Pancreas (tissue), 10 donors: ENCODE measurements at regions not wholly inside any gene's neighbourhood (a gene's known extent, or its start where the extent isn't known, plus 50 kb on each side); places are given as distances from the start of the nearest gene placed in this dataset.
A peak's percentile ranks its signal among the peaks of the same experiment; 100 is the strongest.

Source experiments
- ATAC-seq, 4 donors: fragments of 200-7000 bp; cut with Tn5 transposase; one replicate each; pipeline versions ENCODE4 v1.8.0 to v1.9.1; 2020; ENCODE audit warnings: mild to moderate bottlenecking in 4 of 4, moderate library complexity in 4 of 4
- DNase-seq, 6 donors: peaks; one replicate each; pipeline ENCODE4 v3.0.0-alpha.2; 2020
- FAIRE-seq: peaks from 2 replicates; lab custom pipeline; 2012; peaks lifted over from hg19 to GRCh38; lab: Jason Lieb, UNC
- H3K27ac ChIP-seq, 4 donors: fragments of 200-600 bp; sonication (generic); 1 replicate in 3 of 4; 2 replicates in 1 of 4; pipeline versions ENCODE4 v1.5.0 to v1.8.0; 2020
- H3K27me3 ChIP-seq, 4 donors: fragments of 200-600 bp; one replicate each; pipeline ENCODE4 v1.8.0; 2021
- H3K36me3 ChIP-seq, 3 donors: fragments of 200-600 bp; sonication (generic) in 1 of 3; one replicate each; pipeline versions ENCODE4 v1.5.0 to v1.8.0; 2020 to 2021
- H3K4me1 ChIP-seq, 3 donors: fragments of 200-600 bp; one replicate each; pipeline ENCODE4 v1.8.0; 2021
- H3K4me3 ChIP-seq, 4 donors: fragments of 200-600 bp; sonication (generic) in 2 of 4; one replicate each; pipeline versions ENCODE4 v1.5.0 to v1.8.0; 2020 to 2021
- H3K9me3 ChIP-seq, 4 donors: fragments of 200-600 bp; one replicate each; pipeline ENCODE4 v1.8.0; 2021
- WGBS, 2 donors: extraction: QIAGEN DNeasy Blood & Tissue Kit; methylation state at CpG; one replicate each; pipeline ENCODE4 v1.1.7; 2013; 5-methylcytosine and 5-hydroxymethylcytosine counted together
- intact Hi-C, 3 donors: fragments of 100-400 bp; cut with DNase I; formaldehyde crosslinking; loops; one replicate each; pipeline versions ENCODE4 v1.11.1 to v1.14.2; 2022
- TF ChIP-seq, protein P1 (sequence below), 4 donors: fragments of 200-600 bp; sonication (generic) in 3 of 4; IDR thresholded peaks; one replicate each; pipeline versions ENCODE4 v1.5.0 to v1.8.0; 2021; ENCODE audit warnings: antibody characterized with exemption in 4 of 4
- donor health status: healthy with polysubstance abuse.
- donor health status: DM: no; HTN: no; CAD: no; lungs with moderate emphysema.
- donor health status: DM: no; HTN: no; CAD: no.
- donor health status: control.
- donor health status: control.
- donor health status: Bipolar disorder and iron deficiency.
- donor health status: DM: yes; HTN: yes; CAD: no.
- donor health status: DM: no; HTN: no; CAD: no.
- donor health status: DM: no; HTN: no; CAD: no.
- donor health status: DM: yes; HTN: yes; CAD: no.

DNA sequence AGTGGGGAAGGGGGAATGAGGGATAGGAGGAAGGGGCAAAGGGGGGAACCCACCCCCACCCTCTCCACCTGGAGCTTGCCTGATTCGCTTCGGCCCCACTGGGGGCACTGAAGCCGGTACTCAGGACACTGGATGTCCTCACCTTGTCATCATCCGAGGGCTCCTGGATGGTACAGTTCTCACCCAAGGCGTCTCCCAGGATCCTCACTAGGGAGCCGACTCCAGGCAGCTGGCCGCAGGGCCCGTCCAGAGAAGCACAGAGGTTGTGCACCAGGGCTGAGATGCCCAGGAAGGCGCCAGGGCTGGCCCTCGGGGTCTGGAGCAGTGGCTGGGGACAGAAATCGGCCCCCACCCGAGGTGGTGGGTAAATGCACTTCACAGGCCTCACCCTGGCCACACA is 92.3 kb downstream of the LITAF start:
- intact Hi-C loops, result no loop called here

DNA sequence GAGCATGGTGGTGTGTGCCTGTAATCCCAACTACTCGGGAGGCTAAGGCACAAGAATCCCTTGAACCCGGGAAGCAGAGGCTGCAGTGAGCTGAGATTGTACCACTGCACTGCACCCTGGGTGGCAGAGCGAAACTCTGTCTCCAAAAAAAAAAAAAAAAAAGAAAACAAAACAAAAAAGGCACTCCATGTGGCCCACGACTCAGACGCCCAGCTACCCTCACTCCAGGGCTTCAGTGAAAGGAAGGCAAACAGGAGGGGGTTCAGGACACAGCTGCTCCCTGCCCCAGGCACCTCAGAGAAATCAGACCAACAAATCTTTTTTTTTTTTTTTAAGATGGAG is 91.7 kb downstream of the LITAF start:
- Histone ChIP-seq H3K36me3 (no peaks in the 10 kb centered on the region), H3K27me3 (no peaks in the 10 kb centered on the region), H3K27ac (peak overlapping the region in 3 of 4 donors; percentile 17 to 55 (median 34)), H3K9me3 (no peaks in the 10 kb centered on the region), H3K4me1 (peaks cover 13 to 25% (median 19%) of the 10 kb centered on the region in 3 donors), H3K4me3 (no peak overlapping the region)
- WGBS, 2 donors, result 80 to 82% methylated on average over 5 of the region's 5 CpGs
- no peak for FAIRE-seq
- TF ChIP-seq, protein P1, sequence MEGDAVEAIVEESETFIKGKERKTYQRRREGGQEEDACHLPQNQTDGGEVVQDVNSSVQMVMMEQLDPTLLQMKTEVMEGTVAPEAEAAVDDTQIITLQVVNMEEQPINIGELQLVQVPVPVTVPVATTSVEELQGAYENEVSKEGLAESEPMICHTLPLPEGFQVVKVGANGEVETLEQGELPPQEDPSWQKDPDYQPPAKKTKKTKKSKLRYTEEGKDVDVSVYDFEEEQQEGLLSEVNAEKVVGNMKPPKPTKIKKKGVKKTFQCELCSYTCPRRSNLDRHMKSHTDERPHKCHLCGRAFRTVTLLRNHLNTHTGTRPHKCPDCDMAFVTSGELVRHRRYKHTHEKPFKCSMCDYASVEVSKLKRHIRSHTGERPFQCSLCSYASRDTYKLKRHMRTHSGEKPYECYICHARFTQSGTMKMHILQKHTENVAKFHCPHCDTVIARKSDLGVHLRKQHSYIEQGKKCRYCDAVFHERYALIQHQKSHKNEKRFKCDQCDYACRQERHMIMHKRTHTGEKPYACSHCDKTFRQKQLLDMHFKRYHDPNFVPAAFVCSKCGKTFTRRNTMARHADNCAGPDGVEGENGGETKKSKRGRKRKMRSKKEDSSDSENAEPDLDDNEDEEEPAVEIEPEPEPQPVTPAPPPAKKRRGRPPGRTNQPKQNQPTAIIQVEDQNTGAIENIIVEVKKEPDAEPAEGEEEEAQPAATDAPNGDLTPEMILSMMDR (IDR thresholded peaks at IDR 0.05), result no peak
- no peak for DNase-seq
- intact Hi-C loops, result no loop called here
- ATAC-seq, result no peak

More for the DNA sequence above, 92.3 kb downstream of the LITAF start:
- H3K4me3 ChIP-seq, result no peak overlapping the region
- FAIRE-seq, result no peak
- H3K4me1 ChIP-seq, result peaks cover 13 to 25% (median 19%) of the 10 kb centered on the region in 3 donors
- H3K9me3 ChIP-seq, result no peaks in the 10 kb centered on the region
- peak overlapping the region in 1 of 4 donors; percentile 34 for H3K27ac ChIP-seq
- no peak for DNase-seq
- 87 to 95% methylated on average over 12 of the region's 12 CpGs for WGBS, 2 donors
- TF ChIP-seq, protein P1 (IDR thresholded peaks at IDR 0.05), result no peak
- no peak for ATAC-seq
- H3K36me3 ChIP-seq, result no peaks in the 10 kb centered on the region
- no peaks in the 10 kb centered on the region for H3K27me3 ChIP-seq
